H9 (cell line): ENCODE measurements at regions not wholly inside any gene's neighbourhood (a gene's known extent, or its start where the extent isn't known, plus 50 kb on each side); places are given as distances from the start of the nearest gene placed in this dataset.

Experiments used
- DNase-seq: peaks from one replicate; pipeline ENCODE4 v3.0.0-alpha.2; 2017
- H2AFZ ChIP-seq: one replicate; pipeline ENCODE4 v1.6.1; 2013; ENCODE audit warnings: mild to moderate bottlenecking, low read length, control low read depth, moderate library complexity
- H2AK5ac ChIP-seq: 2 replicates; pipeline ENCODE4 v1.6.1; 2013; ENCODE audit warnings: low read length, control low read depth, mixed read lengths; ENCODE audit not compliant: insufficient read length
- H2BK120ac ChIP-seq: one replicate; pipeline ENCODE4 v1.6.1; 2013; ENCODE audit warnings: low read depth, mild to moderate bottlenecking, low read length, control low read depth, inconsistent platforms; ENCODE audit not compliant: poor library complexity, severe bottlenecking
- H2BK12ac ChIP-seq: 2 replicates; pipeline ENCODE4 v1.6.1; 2013; ENCODE audit warnings: low read length, control low read depth, mixed read lengths, low read depth; ENCODE audit not compliant: insufficient read length
- H2BK15ac ChIP-seq: 2 replicates; pipeline ENCODE4 v1.6.1; 2013; ENCODE audit warnings: low read depth, low read length, control low read depth
- H2BK20ac ChIP-seq: one replicate; pipeline ENCODE4 v1.6.1; 2013; ENCODE audit warnings: low read depth, mild to moderate bottlenecking, low read length, control low read depth, inconsistent platforms; ENCODE audit not compliant: poor library complexity, severe bottlenecking
- H2BK5ac ChIP-seq: 2 replicates; pipeline ENCODE4 v1.6.1; 2013; ENCODE audit warnings: low read length, control low read depth, mixed read lengths; ENCODE audit not compliant: insufficient read length
- H3K14ac ChIP-seq: 2 replicates; pipeline ENCODE4 v1.6.1; 2013; ENCODE audit warnings: low read length, control low read depth; ENCODE audit not compliant: insufficient read depth
- H3K18ac ChIP-seq: 2 replicates; pipeline ENCODE4 v1.6.1; 2013; ENCODE audit warnings: low read depth, mild to moderate bottlenecking, mixed read lengths, low read length, control low read depth; ENCODE audit not compliant: insufficient read length
- H3K23ac ChIP-seq: 2 replicates; pipeline ENCODE4 v1.6.1; 2013; ENCODE audit warnings: low read length, control low read depth, mixed read lengths, low read depth; ENCODE audit not compliant: insufficient read length
- H3K23me2 ChIP-seq: 2 replicates; pipeline ENCODE4 v1.6.1; 2013; ENCODE audit warnings: low read depth, mild to moderate bottlenecking, mixed read lengths, low read length, control low read depth; ENCODE audit not compliant: insufficient read length, poor library complexity, severe bottlenecking
- H3K27ac ChIP-seq: 2 replicates; pipeline ENCODE4 v1.5.1; 2013; ENCODE audit warnings: low read length, control low read depth, mixed read lengths, low read depth; ENCODE audit not compliant: insufficient read length
- H3K27me3 ChIP-seq: 2 replicates; pipeline ENCODE4 v1.6.1; 2013; ENCODE audit warnings: low read length, control low read depth, inconsistent platforms; ENCODE audit not compliant: insufficient read depth
- H3K4ac ChIP-seq: 2 replicates; pipeline ENCODE4 v1.6.1; 2013; ENCODE audit warnings: low read depth, mild to moderate bottlenecking, control low read depth, inconsistent platforms, low read length, moderate library complexity
- H3K4me1 ChIP-seq: 2 replicates; pipeline ENCODE4 v1.6.1; 2013; ENCODE audit warnings: low read length, control low read depth, inconsistent platforms; ENCODE audit not compliant: insufficient read depth
- H3K4me2 ChIP-seq: 2 replicates; pipeline ENCODE4 v1.6.1; 2013; ENCODE audit warnings: low read length, control low read depth, mixed read lengths; ENCODE audit not compliant: insufficient read length, insufficient read depth
- H3K56ac ChIP-seq: 2 replicates; pipeline ENCODE4 v1.6.1; 2013; ENCODE audit warnings: low read depth, mild to moderate bottlenecking, mixed read lengths, low read length, control low read depth; ENCODE audit not compliant: insufficient read length
- H3K79me1 ChIP-seq: 2 replicates; pipeline ENCODE4 v1.6.1; 2013; ENCODE audit warnings: low read depth, mild to moderate bottlenecking, moderate library complexity, low read length, control low read depth, inconsistent platforms; ENCODE audit not compliant: insufficient read depth, poor library complexity, severe bottlenecking
- H3K79me2 ChIP-seq: 2 replicates; pipeline ENCODE4 v1.6.1; 2013; ENCODE audit warnings: low read length, control low read depth, inconsistent platforms; ENCODE audit not compliant: insufficient read depth
- H3K9ac ChIP-seq: 2 replicates; pipeline ENCODE4 v1.6.1; 2013; ENCODE audit warnings: low read length, control low read depth, mixed read lengths; ENCODE audit not compliant: insufficient read length; ENCODE audit errors: extremely low read depth
- H3K9me3 ChIP-seq: one replicate; pipeline ENCODE4 v1.6.1; 2013; ENCODE audit warnings: low read depth, low read length, inconsistent platforms; ENCODE audit not compliant: control insufficient read depth
- H3T11ph ChIP-seq: one replicate; pipeline ENCODE4 v1.6.1; 2013; ENCODE audit warnings: mild to moderate bottlenecking, low read length, control low read depth, inconsistent platforms
- H4K20me1 ChIP-seq: one replicate; pipeline ENCODE4 v1.6.1; 2013; ENCODE audit not compliant: control insufficient read depth, insufficient read length, insufficient read depth
- H4K5ac ChIP-seq: 2 replicates; pipeline ENCODE4 v1.6.1; 2013; ENCODE audit warnings: low read depth, mild to moderate bottlenecking, mixed read lengths, low read length, control low read depth; ENCODE audit not compliant: insufficient read length
- H4K8ac ChIP-seq: replicated peaks from 2 replicates; pipeline ENCODE4 v1.6.1; 2013; ENCODE audit warnings: low read length, control low read depth, mixed read lengths, low read depth; ENCODE audit not compliant: insufficient read length
- H4K91ac ChIP-seq: 2 replicates; pipeline ENCODE4 v1.6.1; 2013; ENCODE audit warnings: low read depth, mild to moderate bottlenecking, moderate library complexity, mixed read lengths, low read length, control low read depth; ENCODE audit not compliant: insufficient read length
- H3K27ac Mint-ChIP-seq, 3 experiments: 2 replicates in 2 of 3; 3 replicates in 1 of 3; pipeline ENCODE4 v1.8.0; 2020 to 2021; ENCODE audit warnings: mixed read lengths in 3 of 3, mild to moderate bottlenecking in 1 of 3, moderate library complexity in 1 of 3
- H3K27me3 Mint-ChIP-seq: 2 replicates; pipeline ENCODE4 v1.8.0; 2021; ENCODE audit warnings: low read depth, mild to moderate bottlenecking, moderate library complexity, mixed read lengths
- H3K36me3 Mint-ChIP-seq, 3 experiments: 2 replicates in 2 of 3; 3 replicates in 1 of 3; pipeline ENCODE4 v1.8.0; 2020 to 2021; ENCODE audit warnings: low read depth in 3 of 3, mixed read lengths in 3 of 3; ENCODE audit not compliant: insufficient read depth in 1 of 3
- H3K4me1 Mint-ChIP-seq, 2 experiments: 2 replicates each; pipeline ENCODE4 v1.8.0; 2020; ENCODE audit warnings: mixed read lengths in 2 of 2
- H3K4me3 Mint-ChIP-seq, 2 experiments: 2 replicates in 1 of 2; 3 replicates in 1 of 2; pipeline ENCODE4 v1.8.0; 2020 to 2021; ENCODE audit warnings: mild to moderate bottlenecking in 2 of 2, mixed read lengths in 2 of 2, moderate library complexity in 1 of 2
- H3K9me3 Mint-ChIP-seq, 2 experiments: 2 replicates in 1 of 2; 3 replicates in 1 of 2; pipeline ENCODE4 v1.8.0; 2020; ENCODE audit warnings: mild to moderate bottlenecking in 2 of 2, mixed read lengths in 2 of 2, moderate library complexity in 1 of 2
- CTCF ChIP-seq: fragments of 200-600 bp; sonication (generic); conservative IDR thresholded peaks from 3 replicates; pipeline ENCODE4 v1.8.0; 2021; ENCODE audit warnings: antibody characterized with exemption, mild to moderate bottlenecking
- WGBS: extraction: QIAGEN DNeasy Blood & Tissue Kit; methylation state at CpG from one replicate; pipeline ENCODE4 v1.1.7; 2013; ENCODE audit warnings: missing lambda C conversion rate, low lambda C conversion rate, mixed read lengths; ENCODE audit not compliant: insufficient read length; ENCODE audit errors: extremely low coverage; 5-methylcytosine and 5-hydroxymethylcytosine counted together

GRCh38 chr12:106001837-106002218 lies 136.9 kb downstream of the NUAK1 start:
- Histone ChIP-seq H3K4ac (no peak overlapping the region), H3K27me3 (no peaks in the 10 kb centered on the region), H3T11ph (no peak overlapping the region), H3K9me3 (no peaks in the 10 kb centered on the region), H4K5ac (no peak overlapping the region), H4K8ac (no peak overlapping the region), H3K14ac (no peak overlapping the region), H4K20me1 (no peaks in the 10 kb centered on the region), H3K27ac (no peak overlapping the region), H3K79me1 (no peaks in the 10 kb centered on the region), H3K23ac (no peak overlapping the region), H3K56ac (no peak overlapping the region), H2BK15ac (no peak overlapping the region), H2AFZ (no peak overlapping the region), H2BK20ac (no peak overlapping the region), H3K23me2 (no peaks in the 10 kb centered on the region), H3K18ac (no peak overlapping the region), H3K79me2 (no peaks in the 10 kb centered on the region), H3K9ac (no peak overlapping the region), H2BK12ac (no peak overlapping the region), H4K91ac (no peak overlapping the region), H2BK120ac (no peak overlapping the region), H3K4me1 (no peaks in the 10 kb centered on the region), H2BK5ac (no peak overlapping the region), H3K4me2 (no peak overlapping the region), H2AK5ac (no peak overlapping the region)
- no peak for TF ChIP-seq CTCF
- Mint-ChIP-seq H3K27me3 (no peaks in the 10 kb centered on the region; the same call in 1 of the 2 replicates), H3K36me3 (peaks cover 2 to 13% (median 4%) of the 10 kb centered on the region in 3 experiments; a peak in 4 of 7 replicates), H3K4me1 (peaks cover 12 to 17% of the 10 kb centered on the region in 2 experiments), H3K9me3 (peaks cover 0 to 7% of the 10 kb centered on the region in 2 experiments; a peak in 4 of 5 replicates), H3K4me3 (no peak overlapping the region), H3K27ac (peak overlapping the region in 1 of 3 experiments; percentile 1; a peak in 1 of 7 replicates)
- no peak for DNase-seq
- WGBS = no CpG with 5 or more reads among the region's 3 CpGs
